ENCODE measurements at regions not wholly inside any gene's neighbourhood (a gene's known extent, or its start where the extent isn't known, plus 50 kb on each side); places are given as distances from the start of the nearest gene placed in this dataset.

GRCh38 chr2:100630473-100630977, 67.7 kb downstream of the PDCL3 start:
- Histone ChIP-seq H3K27ac (ENCODE audit: low read depth in 1 of 2, low read length in 1 of 2) (no peak overlapping the region), H3K27me3 (ENCODE audit: control insufficient read depth in 3 of 3, insufficient read depth in 3 of 3, low read length in 2 of 3) (peaks cover 0 to 4% (median 0%) of the 10 kb centered on the region in 3 donors), H3K9me3 (ENCODE audit: control insufficient read depth in 4 of 4, insufficient read depth in 3 of 4, low read length in 3 of 4) (no peaks in the 10 kb centered on the region), H3K9ac (ENCODE audit: insufficient read depth in 1 of 2, low read length in 2 of 2) (no peak overlapping the region), H3K4me3 (no peak overlapping the region), H3K36me3 (ENCODE audit: control insufficient read depth in 4 of 4, insufficient read depth in 4 of 4, low read length in 4 of 4) (no peaks in the 10 kb centered on the region), H3K4me1 (ENCODE audit: control insufficient read depth in 5 of 5, insufficient read depth in 5 of 5, low read length in 5 of 5) (no peaks in the 10 kb centered on the region)
- ATAC-seq (ENCODE audit: insufficient read depth, low FRiP score) (no peak), DNase-seq (no peak)
- TF ChIP-seq CTCF (IDR thresholded peaks at IDR 0.05; ENCODE audit: control extremely low read depth, extremely low read depth), result no peak
- WGBS, 2 donors, result 73 to 78% methylated on average over 8 of the region's 8 CpGs

DNA sequence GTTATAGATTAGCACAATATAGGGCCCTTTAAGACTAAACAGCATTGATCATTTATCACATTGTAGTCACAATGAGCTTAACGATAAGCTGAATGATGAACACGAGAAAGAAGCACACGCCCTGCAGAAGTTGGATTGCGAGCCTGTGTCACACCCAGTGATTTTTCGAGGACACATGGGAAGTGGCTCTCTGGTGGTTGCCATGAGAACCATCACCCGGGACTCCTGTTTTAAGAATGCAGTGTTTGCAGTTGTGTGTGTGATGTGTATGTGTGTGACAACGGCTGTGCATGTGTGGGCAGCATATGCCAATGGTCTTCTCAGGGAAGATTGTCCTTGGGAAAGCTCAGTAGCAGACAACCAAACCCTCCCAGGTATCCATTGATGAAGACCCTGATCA, 69.2 kb downstream of the PDCL3 start:
- Histone ChIP-seq H3K27ac (ENCODE audit: low read depth in 1 of 2, low read length in 1 of 2) (no peak overlapping the region), H3K27me3 (ENCODE audit: control insufficient read depth in 3 of 3, insufficient read depth in 3 of 3, low read length in 2 of 3) (peaks cover 0 to 3% (median 0%) of the 10 kb centered on the region in 3 donors), H3K9ac (ENCODE audit: insufficient read depth in 1 of 2, low read length in 2 of 2) (no peak overlapping the region), H3K36me3 (ENCODE audit: control insufficient read depth in 4 of 4, insufficient read depth in 4 of 4, low read length in 4 of 4) (no peaks in the 10 kb centered on the region), H3K4me3 (no peak overlapping the region), H3K9me3 (ENCODE audit: control insufficient read depth in 4 of 4, insufficient read depth in 3 of 4, low read length in 3 of 4) (no peaks in the 10 kb centered on the region), H3K4me1 (ENCODE audit: control insufficient read depth in 5 of 5, insufficient read depth in 5 of 5, low read length in 5 of 5) (no peaks in the 10 kb centered on the region)
- no peak for TF ChIP-seq CTCF (IDR thresholded peaks at IDR 0.05; ENCODE audit: control extremely low read depth, extremely low read depth)
- DNase-seq (no peak), ATAC-seq (ENCODE audit: insufficient read depth, low FRiP score) (no peak)
- WGBS, 2 donors, result 79 to 84% methylated on average over 7 of the region's 7 CpGs

- no peak for TF ChIP-seq CTCF (IDR thresholded peaks at IDR 0.05; ENCODE audit: control extremely low read depth, extremely low read depth)
- H3K9ac ChIP-seq (ENCODE audit: insufficient read depth in 1 of 2, low read length in 2 of 2), result no peak overlapping the region
- no peaks in the 10 kb centered on the region for H3K4me1 ChIP-seq (ENCODE audit: control insufficient read depth in 5 of 5, insufficient read depth in 5 of 5, low read length in 5 of 5)
- H3K4me3 ChIP-seq, result no peak overlapping the region
- no peak overlapping the region for H3K27ac ChIP-seq (ENCODE audit: low read depth in 1 of 2, low read length in 1 of 2)
- H3K27me3 ChIP-seq (ENCODE audit: control insufficient read depth in 3 of 3, insufficient read depth in 3 of 3, low read length in 2 of 3), result peaks cover 0 to 2% (median 0%) of the 10 kb centered on the region in 3 donors
- no peak for ATAC-seq (ENCODE audit: insufficient read depth, low FRiP score)
- WGBS, 2 donors, result 82 to 88% methylated on average over 4 of the region's 4 CpGs
- H3K36me3 ChIP-seq (ENCODE audit: control insufficient read depth in 4 of 4, insufficient read depth in 4 of 4, low read length in 4 of 4), result no peaks in the 10 kb centered on the region
- no peak for DNase-seq
- H3K9me3 ChIP-seq (ENCODE audit: control insufficient read depth in 4 of 4, insufficient read depth in 3 of 4, low read length in 3 of 4), result no peaks in the 10 kb centered on the region
These were observed 70.0 kb downstream of the PDCL3 start for GRCh38 chr2:100632759-100633158.

Measured in lung (tissue), 11 donors.